A673 (cell line): ENCODE measurements at regions not wholly inside any gene's neighbourhood (a gene's known extent, or its start where the extent isn't known, plus 50 kb on each side); places are given as distances from the start of the nearest gene placed in this dataset.

ENCODE experiments used
- BruUV-seq: library from RNA; stranded (reverse); fragments of 400-500 nt; replicated peaks from 2 replicates; lab custom pipeline; 2021; lab: Mats Ljungman, UMichigan
- CTCF ChIA-PET: fragments of 300-600 bp; sonication (Branson Sonifier 250); formaldehyde crosslinking; loops from one replicate; lab custom pipeline; 2022; ENCODE audit warnings: antibody characterized with exemption; lab: Charles Lee
- POLR2A ChIA-PET: fragments of 300-600 bp; sonication (Branson Sonifier 250); formaldehyde crosslinking; loops from one replicate; lab custom pipeline; 2022; ENCODE audit warnings: antibody characterized with exemption; ENCODE audit not compliant: low non-redundant PET; lab: Charles Lee
- DNase-seq: peaks from one replicate; pipeline ENCODE4 v3.0.0-alpha.2; 2015; ENCODE audit warnings: low spot score
- H3K27ac ChIP-seq: fragments of 200-600 bp; sonication (generic); 2 replicates; pipeline ENCODE4 v1.5.1; 2016; ENCODE audit warnings: mixed run types, low read depth, mild to moderate bottlenecking, mixed read lengths, antibody characterized with exemption, low read length; ENCODE audit not compliant: poor library complexity, severe bottlenecking
- H3K27me3 ChIP-seq: fragments of 200-600 bp; sonication (generic); replicated peaks from 2 replicates; pipeline ENCODE4 v1.6.1; 2017; ENCODE audit warnings: mixed run types, low read depth, mild to moderate bottlenecking, mixed read lengths, antibody characterized with exemption, low read length; ENCODE audit not compliant: insufficient read depth, poor library complexity
- H3K36me3 ChIP-seq: fragments of 200-600 bp; sonication (generic); 2 replicates; pipeline ENCODE4 v1.6.1; 2016; ENCODE audit warnings: mixed run types, mild to moderate bottlenecking, mixed read lengths, antibody characterized with exemption, low read length; ENCODE audit not compliant: insufficient read depth, poor library complexity, severe bottlenecking
- H3K4me1 ChIP-seq: fragments of 200-600 bp; sonication (generic); 2 replicates; pipeline ENCODE4 v1.6.1; 2017; ENCODE audit warnings: mixed run types, mild to moderate bottlenecking, mixed read lengths, antibody characterized with exemption, low read length; ENCODE audit not compliant: insufficient read depth, poor library complexity, severe bottlenecking
- H3K4me3 ChIP-seq: fragments of 200-600 bp; sonication (generic); 2 replicates; pipeline ENCODE4 v1.5.1; 2016; ENCODE audit warnings: low read depth, mixed run types, mild to moderate bottlenecking, mixed read lengths, low read length; ENCODE audit not compliant: poor library complexity, severe bottlenecking
- H3K9me3 ChIP-seq: fragments of 200-600 bp; sonication (generic); 2 replicates; pipeline ENCODE4 v1.6.1; 2016; ENCODE audit warnings: mixed run types, low read depth, mild to moderate bottlenecking, mixed read lengths, antibody characterized with exemption, low read length; ENCODE audit not compliant: poor library complexity, severe bottlenecking
- EZH2 ChIP-seq: fragments of 200-600 bp; sonication (generic); IDR thresholded peaks from 2 replicates; pipeline ENCODE4 v1.6.1; 2017; ENCODE audit warnings: borderline replicate concordance, low read depth, mild to moderate bottlenecking, mixed read lengths, antibody characterized with exemption, low read length; ENCODE audit not compliant: poor library complexity, severe bottlenecking
- intact Hi-C: fragments of 100-400 bp; cut with micrococcal nuclease; formaldehyde crosslinking; loops from one replicate; pipeline ENCODE4 v1.10.0; 2022; ENCODE audit not compliant: unreplicated experiment
- TF ChIP-seq, protein P1 (sequence below): fragments of 300-800, 200-600 bp; sonication (generic); conservative IDR thresholded peaks from 2 replicates; pipeline ENCODE4 v1.5.1; 2017; ENCODE audit warnings: low read depth, mild to moderate bottlenecking, antibody characterized with exemption, low read length, moderate library complexity, mixed read lengths

DNA sequence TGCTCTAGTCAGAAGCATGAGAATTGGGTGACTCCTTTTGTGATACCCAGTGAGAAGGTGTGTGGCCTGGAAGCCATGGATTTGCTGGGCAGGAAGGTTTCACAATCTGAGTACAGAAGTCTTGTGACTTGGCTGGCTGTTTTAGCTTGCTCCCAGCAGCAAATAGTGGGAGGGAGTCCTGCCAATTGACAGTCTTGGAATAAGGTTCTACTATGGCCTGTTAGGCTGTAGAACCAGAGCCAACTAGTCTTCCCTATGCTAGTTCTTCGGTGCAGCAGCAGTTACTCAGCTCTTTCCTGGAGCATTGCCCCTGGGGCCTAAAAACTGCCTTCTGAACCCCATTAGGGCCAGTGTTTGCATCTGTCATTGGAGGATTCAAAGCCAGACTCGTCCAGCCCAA is 1935.4 kb upstream of the PCDH20 start:
- TF ChIP-seq, protein P1, sequence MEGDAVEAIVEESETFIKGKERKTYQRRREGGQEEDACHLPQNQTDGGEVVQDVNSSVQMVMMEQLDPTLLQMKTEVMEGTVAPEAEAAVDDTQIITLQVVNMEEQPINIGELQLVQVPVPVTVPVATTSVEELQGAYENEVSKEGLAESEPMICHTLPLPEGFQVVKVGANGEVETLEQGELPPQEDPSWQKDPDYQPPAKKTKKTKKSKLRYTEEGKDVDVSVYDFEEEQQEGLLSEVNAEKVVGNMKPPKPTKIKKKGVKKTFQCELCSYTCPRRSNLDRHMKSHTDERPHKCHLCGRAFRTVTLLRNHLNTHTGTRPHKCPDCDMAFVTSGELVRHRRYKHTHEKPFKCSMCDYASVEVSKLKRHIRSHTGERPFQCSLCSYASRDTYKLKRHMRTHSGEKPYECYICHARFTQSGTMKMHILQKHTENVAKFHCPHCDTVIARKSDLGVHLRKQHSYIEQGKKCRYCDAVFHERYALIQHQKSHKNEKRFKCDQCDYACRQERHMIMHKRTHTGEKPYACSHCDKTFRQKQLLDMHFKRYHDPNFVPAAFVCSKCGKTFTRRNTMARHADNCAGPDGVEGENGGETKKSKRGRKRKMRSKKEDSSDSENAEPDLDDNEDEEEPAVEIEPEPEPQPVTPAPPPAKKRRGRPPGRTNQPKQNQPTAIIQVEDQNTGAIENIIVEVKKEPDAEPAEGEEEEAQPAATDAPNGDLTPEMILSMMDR = no peak
- no peak for TF ChIP-seq EZH2
- H3K27ac ChIP-seq = no peak overlapping the region
- ChIA-PET POLR2A (interaction anchor here (0.5 kb wide), 1 partner anchor 259 kb away, joined by 3 read pairs; no protein-coding TSS in a partner anchor), CTCF (no interaction called here)
- H3K36me3 ChIP-seq = no peaks in the 10 kb centered on the region
- no peaks in the 10 kb centered on the region for H3K27me3 ChIP-seq
- no peaks in the 10 kb centered on the region for H3K9me3 ChIP-seq
- no peak for DNase-seq
- no peaks in the 10 kb centered on the region for H3K4me1 ChIP-seq
- no peak overlapping the region for H3K4me3 ChIP-seq
- intact Hi-C loops = no loop called here
- no TSS peak for BruUV-seq

DNA sequence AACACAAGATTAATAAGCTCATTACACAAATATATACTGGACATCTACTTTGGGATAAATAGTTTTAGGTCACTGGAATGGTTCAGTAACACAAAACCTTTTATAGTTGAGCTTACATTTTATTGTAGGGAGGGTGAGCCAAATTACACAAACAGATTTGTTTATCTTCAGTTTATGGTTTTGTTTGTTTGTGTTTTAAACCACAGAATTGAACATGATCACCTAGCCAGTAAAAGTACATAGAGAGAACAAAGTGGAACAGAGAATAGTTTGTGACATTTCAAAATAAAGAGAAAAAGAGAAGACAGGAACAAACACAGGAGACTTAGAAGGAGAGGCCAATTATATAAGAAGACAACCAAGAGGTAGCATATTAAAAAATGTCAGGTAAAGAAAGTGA is 1930.2 kb upstream of the PCDH20 start:
- ChIA-PET CTCF (no interaction called here), POLR2A (no interaction called here)
- intact Hi-C loops = no loop called here
- Histone ChIP-seq H3K27ac (no peak overlapping the region), H3K4me3 (no peak overlapping the region), H3K36me3 (no peaks in the 10 kb centered on the region), H3K4me1 (no peaks in the 10 kb centered on the region), H3K9me3 (no peaks in the 10 kb centered on the region), H3K27me3 (no peaks in the 10 kb centered on the region)
- DNase-seq = no peak
- no peak for TF ChIP-seq EZH2
- TF ChIP-seq, protein P1 = no peak
- no TSS peak for BruUV-seq

DNA sequence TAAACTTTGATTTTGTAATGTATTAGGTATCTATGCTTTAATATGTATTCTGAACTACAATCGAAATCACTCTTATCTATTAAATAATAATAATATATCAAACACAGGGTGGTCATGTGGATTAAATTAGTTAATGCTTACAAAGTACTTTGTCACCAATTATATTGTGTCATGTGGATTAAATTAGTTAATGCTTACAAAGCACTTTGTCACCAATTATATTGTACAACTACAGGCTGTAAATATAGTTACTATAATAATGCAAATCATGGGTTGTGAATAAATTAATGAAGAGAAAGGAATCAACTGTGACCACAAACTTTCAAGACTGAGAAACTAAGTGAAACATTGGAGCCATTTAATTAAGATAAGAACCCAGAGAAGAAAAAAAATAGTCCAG is 1929.1 kb upstream of the PCDH20 start:
- intact Hi-C loops = no loop called here
- DNase-seq = no peak
- no peak overlapping the region for H3K27ac ChIP-seq
- ChIA-PET POLR2A (no interaction called here), CTCF (no interaction called here)
- no TSS peak for BruUV-seq
- no peaks in the 10 kb centered on the region for H3K4me1 ChIP-seq
- no peaks in the 10 kb centered on the region for H3K9me3 ChIP-seq
- H3K4me3 ChIP-seq = no peak overlapping the region
- TF ChIP-seq EZH2 = no peak
- TF ChIP-seq, protein P1 = no peak
- no peaks in the 10 kb centered on the region for H3K27me3 ChIP-seq
- H3K36me3 ChIP-seq = no peaks in the 10 kb centered on the region
